Posterior cingulate gyrus (tissue), 11 donors: ENCODE measurements at regions not wholly inside any gene's neighbourhood (a gene's known extent, or its start where the extent isn't known, plus 50 kb on each side); places are given as distances from the start of the nearest gene placed in this dataset.
"Not testable (repeated sequence)": the region's sequence is repeated elsewhere in the genome, so short reads cannot be mapped to it uniquely, and the experiment has no call there.

Source experiments
- DNase-seq, 10 donors: peaks; one replicate each; pipeline versions ENCODE4 v3.0.0 to v3.0.0-alpha.2; 2020 to 2021; ENCODE audit warnings: mixed read lengths in 3 of 10
- intact Hi-C: fragments of 100-400 bp; cut with DNase I; formaldehyde crosslinking; loops from one replicate; pipeline ENCODE4 v1.15.1; 2023

GRCh38 chr2:190005513-190005912, 57.0 kb downstream of the MSTN start:
- intact Hi-C loops: no loop called here
- DNase-seq: no peak

DNA sequence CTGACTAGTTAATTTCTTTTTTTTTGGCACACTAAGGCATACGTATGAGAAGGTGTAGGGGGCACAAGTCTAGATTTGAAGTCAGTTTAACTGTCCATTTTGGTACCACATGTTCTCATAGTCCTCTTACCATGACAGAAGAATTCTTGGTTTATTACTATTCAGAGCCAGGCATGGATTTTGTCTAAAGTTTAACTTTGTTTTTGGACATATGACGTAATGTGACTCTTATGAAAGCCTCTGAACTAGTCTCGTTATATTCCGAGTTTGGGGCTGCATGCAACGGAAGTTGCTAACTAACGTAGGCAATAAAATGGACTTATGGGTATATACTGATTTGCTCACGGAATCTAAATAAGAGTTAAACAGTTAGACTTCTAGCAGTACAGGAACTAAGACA, 62.9 kb downstream of the MSTN start:
- DNase-seq: no peak
- intact Hi-C loops: no loop called here

GRCh38 chr2:189998665-189999064, 63.9 kb downstream of the MSTN start:
- intact Hi-C loops, DNase-seq: not testable (repeated sequence)

DNA sequence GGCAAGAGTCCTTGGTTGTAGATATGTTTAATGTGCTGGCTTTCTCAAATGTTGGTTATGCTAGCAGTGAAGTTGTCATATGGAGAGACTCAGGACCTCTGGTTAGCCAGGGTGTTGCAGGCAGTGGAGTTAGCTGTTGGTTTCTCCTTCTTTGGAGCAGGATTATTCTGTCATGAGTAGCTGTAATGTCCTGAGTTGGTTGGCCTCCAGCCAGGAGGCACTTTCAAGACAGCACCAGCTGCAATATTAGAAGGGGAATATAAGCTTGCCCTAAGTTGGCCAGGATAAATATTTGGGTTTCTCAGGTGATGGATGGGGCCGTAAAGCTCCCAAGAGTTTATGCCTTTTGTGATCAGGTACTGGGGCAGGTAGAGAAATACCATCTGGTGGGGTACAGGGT, 65.5 kb downstream of the MSTN start:
- intact Hi-C loops: no loop called here
- DNase-seq: no peak

DNA sequence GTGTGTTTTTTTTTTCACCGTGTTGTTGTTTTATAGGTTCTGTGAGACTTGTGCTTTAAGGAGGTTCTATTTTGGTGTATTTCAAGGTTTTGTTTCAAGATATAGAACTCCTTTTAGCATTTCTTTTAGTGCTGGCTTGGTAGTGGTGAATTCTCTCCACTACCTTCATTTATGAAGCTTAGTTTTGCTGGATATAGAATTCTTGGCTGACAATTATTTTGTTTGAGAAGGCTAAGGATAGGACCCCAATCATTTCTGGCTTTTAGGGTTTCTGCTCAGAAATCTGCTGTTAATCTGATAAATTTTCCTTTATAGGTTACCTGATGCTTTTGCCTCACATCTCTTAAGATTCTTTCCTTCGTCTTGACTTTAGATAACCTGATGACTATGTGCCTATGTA, 66.8 kb downstream of the MSTN start:
- intact Hi-C loops: no loop called here
- DNase-seq: no peak

DNA sequence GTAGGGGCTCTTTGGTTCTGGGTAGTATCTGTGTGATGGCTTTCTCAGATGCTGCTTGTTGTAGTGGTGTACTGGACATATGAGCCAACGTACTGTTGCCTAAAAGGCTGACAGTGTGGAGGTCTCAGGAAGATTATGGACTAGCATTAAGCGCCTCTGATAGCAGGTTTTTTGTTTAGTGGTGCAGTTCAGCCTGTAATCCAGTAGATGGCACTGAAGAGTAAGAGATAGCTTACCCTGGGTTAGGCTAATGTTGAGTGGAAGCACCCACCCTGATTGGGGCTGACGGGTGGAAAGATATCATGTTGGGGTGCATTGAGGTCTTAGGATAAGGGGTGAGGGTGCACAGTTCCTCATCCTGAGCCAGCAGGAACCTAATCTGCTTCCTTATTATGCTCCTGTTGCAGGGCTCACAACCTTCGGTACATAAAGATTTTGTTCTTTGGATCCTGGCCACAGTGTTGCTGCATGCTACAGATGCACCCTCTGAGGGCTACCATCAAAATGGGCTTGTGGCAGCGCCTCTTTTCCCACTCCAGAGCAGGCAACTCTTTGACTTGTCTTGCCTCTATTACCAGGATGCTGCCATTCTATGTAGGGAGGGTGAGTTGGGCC, 79.6 kb downstream of the MSTN start:
- no peak for DNase-seq
- intact Hi-C loops: no loop called here

DNA sequence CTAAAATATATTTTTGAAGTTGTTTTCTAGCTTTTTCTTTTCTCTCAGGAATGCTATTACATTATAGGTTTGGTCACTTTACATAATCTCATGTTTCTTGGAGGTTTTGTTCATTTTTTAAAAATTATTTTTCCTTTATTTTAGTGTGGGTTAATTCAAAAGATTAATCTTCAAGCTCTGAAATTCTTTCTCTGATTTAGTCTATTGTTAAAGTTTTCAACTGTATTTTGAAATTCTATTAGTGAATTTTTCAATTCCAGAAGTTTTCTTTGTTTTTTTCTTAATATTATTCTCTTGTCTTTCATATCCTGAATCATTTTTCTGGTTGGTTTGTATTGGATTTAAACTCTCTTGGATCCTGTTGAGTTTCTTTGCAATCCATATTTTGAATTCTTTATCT, 80.4 kb downstream of the MSTN start:
- intact Hi-C loops: no loop called here
- DNase-seq: no peak

- intact Hi-C loops: not testable (repeated sequence)
- DNase-seq: peak in 1 of 10 donors; percentile 65
Observed at GRCh38 chr2:189976488-189976887, 86.0 kb downstream of the MSTN start.

DNA sequence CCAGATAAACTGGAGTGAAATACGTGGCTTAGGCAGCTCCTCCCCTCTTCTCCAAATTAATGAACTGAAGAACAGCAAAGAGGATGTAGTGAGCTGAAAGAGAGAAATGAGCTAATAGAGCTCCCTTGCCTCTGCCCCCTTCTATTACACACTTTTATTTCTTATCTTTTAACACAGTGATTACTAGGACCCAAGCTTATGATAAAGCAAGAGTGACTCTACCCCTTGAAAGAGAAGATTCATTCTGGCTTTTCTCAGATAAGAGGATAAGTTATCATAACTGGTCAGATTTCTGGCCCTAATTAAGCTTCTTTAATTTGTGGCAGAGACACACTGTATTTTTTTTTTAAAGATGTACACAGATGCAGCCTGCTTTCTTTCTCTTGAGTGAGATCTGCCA, 102.2 kb downstream of the MSTN start:
- intact Hi-C loops: no loop called here

DNA sequence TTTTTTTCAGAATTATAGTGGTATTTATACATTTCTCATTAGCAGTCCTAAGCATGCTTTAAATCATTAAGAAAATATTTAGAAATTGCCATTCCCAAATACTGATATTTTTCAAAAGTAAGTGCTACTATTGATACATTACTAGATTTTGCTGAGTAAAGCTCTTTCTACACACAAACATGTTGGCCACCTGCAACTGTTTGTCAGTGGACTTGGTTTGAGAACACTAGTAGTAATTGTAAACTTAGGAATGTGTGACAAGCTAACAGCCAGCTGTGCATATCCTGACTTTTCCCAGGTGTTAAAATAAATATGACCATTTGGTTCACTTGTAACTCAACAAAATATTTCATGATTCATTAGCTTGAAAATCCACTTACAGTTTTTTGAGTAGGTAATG, 103.1 kb downstream of the MSTN start:
- DNase-seq: no peak

More for the DNA sequence above, 102.2 kb downstream of the MSTN start:
- DNase-seq: no peak

DNA sequence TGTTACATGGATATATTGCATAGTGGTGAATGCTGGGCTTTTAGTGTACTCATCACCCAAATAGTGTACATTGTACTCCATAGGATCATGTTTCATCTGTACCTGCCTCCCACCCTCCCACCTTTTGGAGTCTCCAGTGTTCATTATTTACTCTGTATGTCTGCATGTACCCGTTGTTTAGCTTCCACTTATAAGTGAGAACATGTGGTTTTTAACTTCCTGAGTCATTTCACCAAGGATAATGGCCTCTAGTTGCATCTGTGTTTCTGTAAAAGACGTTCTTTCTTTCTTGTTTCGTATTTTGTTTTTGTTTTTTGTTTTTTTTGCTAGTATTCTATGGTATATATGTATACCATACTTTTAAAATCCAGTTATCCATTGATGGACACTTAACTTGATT, 107.5 kb downstream of the MSTN start:
- DNase-seq: no peak
- intact Hi-C loops: no loop called here

More for the DNA sequence above, 103.1 kb downstream of the MSTN start:
- intact Hi-C loops: no loop called here

DNA sequence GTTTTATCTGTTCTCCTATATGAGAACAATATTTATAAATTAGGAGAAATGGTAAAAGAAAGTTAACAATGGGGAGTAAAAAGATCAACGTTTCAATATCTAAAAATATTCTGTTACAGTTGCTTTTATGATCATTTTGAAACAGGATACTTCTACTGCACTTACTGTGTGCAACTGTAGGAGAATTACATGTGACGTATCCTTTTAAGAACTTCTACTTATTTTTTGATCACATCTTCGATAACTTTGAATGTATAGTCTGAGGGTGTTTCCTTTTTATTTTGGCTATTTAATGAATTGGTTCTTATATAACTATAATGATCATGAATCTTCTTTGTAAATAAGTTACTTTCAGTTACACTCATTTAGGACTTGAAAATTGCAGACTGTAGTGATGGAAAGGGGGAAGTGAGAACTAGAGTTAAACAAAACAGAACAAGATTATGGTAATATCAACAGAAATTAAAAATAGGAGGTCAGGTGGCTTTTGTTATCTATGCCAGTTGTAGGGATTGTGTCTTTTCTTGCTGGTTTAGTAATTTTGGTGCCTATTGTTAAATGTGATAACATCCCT, 109.9 kb downstream of the MSTN start:
- intact Hi-C loops: no loop called here
- no peak for DNase-seq

DNA sequence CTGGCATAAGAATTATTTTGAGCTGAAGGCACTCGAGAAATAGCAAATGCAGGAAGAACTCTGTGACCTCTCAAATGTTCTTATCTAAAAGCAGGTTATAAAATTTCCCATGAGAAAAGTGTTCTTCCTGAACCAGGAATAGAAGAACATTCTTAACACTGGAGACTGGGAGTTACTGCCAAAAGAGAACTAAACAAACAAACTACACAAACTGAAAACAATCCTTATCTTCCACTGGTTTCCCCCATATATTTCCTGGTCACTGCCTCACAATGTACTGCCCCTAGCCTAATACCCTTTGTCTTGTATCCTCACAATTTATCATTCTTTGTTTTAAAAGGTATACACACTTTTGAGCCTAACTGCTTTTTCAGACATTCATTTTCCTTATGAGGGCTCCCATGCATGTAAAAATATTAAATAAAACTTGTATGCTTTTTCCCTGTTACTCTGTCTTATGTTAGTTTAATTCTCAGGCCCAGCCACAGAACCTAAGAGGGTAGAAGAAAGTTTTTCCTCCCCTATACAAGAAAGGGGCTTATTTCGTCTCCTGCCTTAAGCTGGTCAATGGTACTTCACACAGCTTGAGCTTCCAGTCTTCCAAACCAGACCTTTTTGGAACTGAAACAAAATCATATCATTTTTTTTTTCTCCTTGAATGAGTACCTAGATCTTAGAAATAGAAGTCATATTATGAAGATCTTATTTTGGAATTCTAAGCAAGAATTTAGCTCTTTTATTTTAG, 110.6 kb downstream of the MSTN start:
- no peak for DNase-seq
- intact Hi-C loops: no loop called here

- intact Hi-C loops: no loop called here
Observed at GRCh38 chr2:189943009-189943408, 119.5 kb downstream of the MSTN start.

GRCh38 chr2:189940913-189941312, 121.6 kb downstream of the MSTN start:
- DNase-seq: no peak
- intact Hi-C loops: no loop called here

More at GRCh38 chr2:189943009-189943408, 119.5 kb downstream of the MSTN start:
- DNase-seq: no peak

DNA sequence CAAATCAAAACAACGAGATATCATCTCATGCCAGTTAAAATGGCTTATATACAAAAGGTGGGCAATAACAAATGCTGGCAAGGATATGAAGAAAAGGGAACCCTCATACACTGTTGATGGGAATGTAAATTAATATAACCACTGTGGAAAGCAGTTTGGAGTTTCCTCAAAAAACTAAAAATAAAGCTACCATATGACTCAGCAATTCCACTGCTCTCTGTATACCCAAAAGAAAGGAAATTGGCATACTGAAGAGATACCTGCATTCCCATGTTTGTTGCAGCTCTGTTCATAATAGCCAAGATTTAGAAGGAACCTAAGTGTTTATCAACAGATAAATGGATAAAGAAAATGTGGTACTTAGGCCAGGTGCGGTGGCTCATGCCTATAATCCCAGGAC, 124.8 kb downstream of the MSTN start:
- intact Hi-C loops: no loop called here
- DNase-seq: no peak

DNA sequence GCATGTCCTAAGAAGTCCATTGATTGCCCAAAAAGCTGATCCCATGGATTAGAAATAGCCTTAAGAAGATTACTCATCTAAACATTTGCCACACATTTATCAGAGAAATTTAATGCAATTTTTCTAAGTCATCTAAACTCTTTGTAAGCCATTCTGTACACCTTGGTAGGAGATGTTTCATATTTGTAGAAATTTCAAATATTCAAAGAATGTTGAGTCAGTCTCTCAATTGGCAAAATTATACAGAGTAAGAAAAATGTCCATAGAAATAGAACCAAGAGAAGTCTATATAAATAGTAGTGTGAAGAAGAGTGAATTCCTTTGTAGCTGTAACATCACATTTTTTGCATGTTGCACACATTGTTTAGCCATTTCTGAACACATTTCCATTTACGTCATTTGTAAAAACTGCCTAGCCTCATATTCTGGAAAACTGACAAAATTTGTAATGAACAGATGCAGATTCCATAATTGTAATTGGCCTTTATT, 128.6 kb downstream of the MSTN start:
- intact Hi-C loops: no loop called here
- DNase-seq: no peak

- DNase-seq: no peak
- intact Hi-C loops: no loop called here
Observed at GRCh38 chr2:189933041-189933440, 129.5 kb downstream of the MSTN start.

DNA sequence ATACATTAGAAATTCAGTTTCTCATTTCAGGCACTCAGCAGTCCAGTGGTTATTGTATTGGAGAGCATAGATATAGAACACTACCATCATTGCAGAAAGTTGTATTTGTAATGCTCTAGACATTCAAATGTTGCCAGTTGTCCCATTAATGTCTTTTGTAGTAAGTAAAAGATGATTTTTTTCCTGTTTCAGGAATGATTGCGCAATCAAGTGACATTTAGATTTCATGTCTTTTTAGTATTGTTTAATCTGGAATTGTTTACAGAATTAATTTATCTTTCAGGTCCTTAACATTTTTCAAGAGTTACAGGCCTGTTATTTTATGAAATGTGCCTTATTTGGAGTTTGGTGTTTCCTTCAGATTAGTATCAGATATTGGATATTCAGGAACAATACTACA, 134.7 kb downstream of the MSTN start:
- intact Hi-C loops: no loop called here
- DNase-seq: no peak
